ENCODE measurements at regions not wholly inside any gene's neighbourhood (a gene's known extent, or its start where the extent isn't known, plus 50 kb on each side); places are given as distances from the start of the nearest gene placed in this dataset.

DNA sequence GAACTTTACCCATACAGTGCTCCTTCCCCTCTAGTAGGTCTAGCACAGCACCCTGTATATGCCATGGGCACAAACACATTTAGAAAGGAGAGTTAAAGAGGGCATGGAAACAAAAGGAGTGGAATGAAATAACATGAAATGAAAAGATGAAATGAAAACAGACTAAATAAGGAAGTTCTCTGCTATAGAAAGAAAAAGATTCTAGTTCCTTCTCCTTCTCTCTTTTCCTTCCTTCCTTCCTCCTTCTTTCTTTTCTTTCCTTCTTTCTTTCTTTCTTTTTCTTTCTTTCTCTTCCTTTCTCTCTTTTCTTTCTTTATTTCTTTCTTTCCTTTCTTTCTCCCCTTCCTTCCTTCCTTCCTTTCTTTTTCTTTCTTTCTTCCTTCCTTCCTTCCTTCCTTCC lies 2197.4 kb downstream of the PCDH7 start:
- TF ChIP-seq, protein P1, sequence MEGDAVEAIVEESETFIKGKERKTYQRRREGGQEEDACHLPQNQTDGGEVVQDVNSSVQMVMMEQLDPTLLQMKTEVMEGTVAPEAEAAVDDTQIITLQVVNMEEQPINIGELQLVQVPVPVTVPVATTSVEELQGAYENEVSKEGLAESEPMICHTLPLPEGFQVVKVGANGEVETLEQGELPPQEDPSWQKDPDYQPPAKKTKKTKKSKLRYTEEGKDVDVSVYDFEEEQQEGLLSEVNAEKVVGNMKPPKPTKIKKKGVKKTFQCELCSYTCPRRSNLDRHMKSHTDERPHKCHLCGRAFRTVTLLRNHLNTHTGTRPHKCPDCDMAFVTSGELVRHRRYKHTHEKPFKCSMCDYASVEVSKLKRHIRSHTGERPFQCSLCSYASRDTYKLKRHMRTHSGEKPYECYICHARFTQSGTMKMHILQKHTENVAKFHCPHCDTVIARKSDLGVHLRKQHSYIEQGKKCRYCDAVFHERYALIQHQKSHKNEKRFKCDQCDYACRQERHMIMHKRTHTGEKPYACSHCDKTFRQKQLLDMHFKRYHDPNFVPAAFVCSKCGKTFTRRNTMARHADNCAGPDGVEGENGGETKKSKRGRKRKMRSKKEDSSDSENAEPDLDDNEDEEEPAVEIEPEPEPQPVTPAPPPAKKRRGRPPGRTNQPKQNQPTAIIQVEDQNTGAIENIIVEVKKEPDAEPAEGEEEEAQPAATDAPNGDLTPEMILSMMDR (IDR thresholded peaks at IDR 0.05) = no peak
- no peak for TF ChIP-seq POLR2A (IDR thresholded peaks at IDR 0.05)
